ENCODE measurements at regions not wholly inside any gene's neighbourhood (a gene's known extent, or its start where the extent isn't known, plus 50 kb on each side); places are given as distances from the start of the nearest gene placed in this dataset.

- TF ChIP-seq CTCF (conservative IDR thresholded peaks at IDR 0.05; ENCODE audit: low read length) = no peak
- TF ChIP-seq EZH2phosphoT487 (IDR thresholded peaks at IDR 0.05; ENCODE audit: borderline replicate concordance) = no peak
Observed at GRCh38 chr2:16511041-16511440, 154.6 kb downstream of the CYRIA start.
